Ovary (tissue), 3 donors: ENCODE measurements at regions not wholly inside any gene's neighbourhood (a gene's known extent, or its start where the extent isn't known, plus 50 kb on each side); places are given as distances from the start of the nearest gene placed in this dataset.
"Not testable (repeated sequence)": the region's sequence is repeated elsewhere in the genome, so short reads cannot be mapped to it uniquely, and the experiment has no call there.

Source experiments
- POLR2A ChIP-seq: fragments of 450-650 bp; IDR thresholded peaks from one replicate; pipeline ENCODE4 v1.6.1; 2017; ENCODE audit warnings: antibody characterized with exemption, mild to moderate bottlenecking, moderate library complexity
- TF ChIP-seq, protein P1 (sequence below), 3 donors: fragments of 450-650 bp in 2 of 3; fragments of 200-600 bp in 1 of 3; IDR thresholded peaks; one replicate each; pipeline versions ENCODE4 v1.5.1 to v1.8.0; 2016 to 2022; ENCODE audit warnings: antibody characterized with exemption in 3 of 3, mild to moderate bottlenecking in 1 of 3
- donor health status: DM: no; HTN: no; CAD: no.

DNA sequence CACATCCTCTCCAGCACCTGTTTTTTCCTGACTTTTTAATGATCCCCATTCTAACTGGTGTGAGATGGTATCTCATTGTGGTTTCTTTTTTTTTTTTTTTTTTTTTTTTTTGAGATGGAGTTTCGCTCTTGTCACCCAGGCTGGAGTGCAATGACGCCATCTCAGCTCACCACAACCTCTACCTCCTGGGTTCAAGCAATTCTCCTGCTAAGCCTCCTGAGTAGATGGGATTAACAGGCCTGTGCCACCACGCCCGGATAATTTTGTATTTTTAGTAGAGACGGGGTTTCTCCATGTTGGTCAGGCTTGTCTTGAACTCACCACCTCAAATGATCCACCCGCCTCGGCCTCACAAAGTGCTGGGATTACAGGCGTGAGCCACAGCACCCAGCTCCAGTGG, 184.7 kb downstream of the C9orf152 start:
- TF ChIP-seq POLR2A: not testable (repeated sequence)
- TF ChIP-seq, protein P1, sequence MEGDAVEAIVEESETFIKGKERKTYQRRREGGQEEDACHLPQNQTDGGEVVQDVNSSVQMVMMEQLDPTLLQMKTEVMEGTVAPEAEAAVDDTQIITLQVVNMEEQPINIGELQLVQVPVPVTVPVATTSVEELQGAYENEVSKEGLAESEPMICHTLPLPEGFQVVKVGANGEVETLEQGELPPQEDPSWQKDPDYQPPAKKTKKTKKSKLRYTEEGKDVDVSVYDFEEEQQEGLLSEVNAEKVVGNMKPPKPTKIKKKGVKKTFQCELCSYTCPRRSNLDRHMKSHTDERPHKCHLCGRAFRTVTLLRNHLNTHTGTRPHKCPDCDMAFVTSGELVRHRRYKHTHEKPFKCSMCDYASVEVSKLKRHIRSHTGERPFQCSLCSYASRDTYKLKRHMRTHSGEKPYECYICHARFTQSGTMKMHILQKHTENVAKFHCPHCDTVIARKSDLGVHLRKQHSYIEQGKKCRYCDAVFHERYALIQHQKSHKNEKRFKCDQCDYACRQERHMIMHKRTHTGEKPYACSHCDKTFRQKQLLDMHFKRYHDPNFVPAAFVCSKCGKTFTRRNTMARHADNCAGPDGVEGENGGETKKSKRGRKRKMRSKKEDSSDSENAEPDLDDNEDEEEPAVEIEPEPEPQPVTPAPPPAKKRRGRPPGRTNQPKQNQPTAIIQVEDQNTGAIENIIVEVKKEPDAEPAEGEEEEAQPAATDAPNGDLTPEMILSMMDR (IDR thresholded peaks at IDR 0.05): not testable (repeated sequence)
